LNCaP clone FGC (cell line): ENCODE measurements at regions not wholly inside any gene's neighbourhood (a gene's known extent, or its start where the extent isn't known, plus 50 kb on each side); places are given as distances from the start of the nearest gene placed in this dataset.

Experiments used
- DNase-seq: peaks from one replicate; pipeline ENCODE4 v3.0.0-alpha.2; 2011; ENCODE audit warnings: low read depth
- H3K4me3 ChIP-seq: 2 replicates; pipeline ENCODE4 v1.5.1; 2011; ENCODE audit warnings: mild to moderate bottlenecking, low read depth, low read length, control low read depth
- CTCF ChIP-seq: IDR thresholded peaks from 2 replicates; pipeline ENCODE4 v1.5.1; 2012; ENCODE audit warnings: mild to moderate bottlenecking; ENCODE audit not compliant: control insufficient read depth, insufficient read depth; ENCODE audit errors: extremely low read depth

- no peak for DNase-seq
- TF ChIP-seq CTCF: no peak
- no peak overlapping the region for H3K4me3 ChIP-seq
Observed at GRCh38 chr1:83756984-83757717, 241.8 kb downstream of the TTLL7 start.

- no peak for DNase-seq
- TF ChIP-seq CTCF: no peak
- H3K4me3 ChIP-seq: no peak overlapping the region
Observed at GRCh38 chr1:83751602-83752001, 247.3 kb downstream of the TTLL7 start.

- no peak overlapping the region for H3K4me3 ChIP-seq
- TF ChIP-seq CTCF: no peak
- no peak for DNase-seq
Observed at GRCh38 chr1:83750201-83750600, 248.7 kb downstream of the TTLL7 start.

- no peak for TF ChIP-seq CTCF
- no peak for DNase-seq
- no peak overlapping the region for H3K4me3 ChIP-seq
Observed at GRCh38 chr1:83747853-83748482, 251.0 kb downstream of the TTLL7 start.

- no peak for TF ChIP-seq CTCF
- no peak for DNase-seq
- no peak overlapping the region for H3K4me3 ChIP-seq
Observed at GRCh38 chr1:83746234-83746633, 252.7 kb downstream of the TTLL7 start.

GRCh38 chr1:83742446-83742845 is 256.5 kb downstream of the TTLL7 start:
- no peak for TF ChIP-seq CTCF
- H3K4me3 ChIP-seq: no peak overlapping the region
- no peak for DNase-seq

- no peak overlapping the region for H3K4me3 ChIP-seq
- TF ChIP-seq CTCF: no peak
- no peak for DNase-seq
Observed at GRCh38 chr1:83741770-83742169, 257.2 kb downstream of the TTLL7 start.
